HT1080 (cell line): ENCODE measurements at regions not wholly inside any gene's neighbourhood (a gene's known extent, or its start where the extent isn't known, plus 50 kb on each side); places are given as distances from the start of the nearest gene placed in this dataset.
A peak's percentile ranks its signal among the peaks of the same experiment; 100 is the strongest.

Experiments used
- DNase-seq: peaks from one replicate; pipeline ENCODE4 v3.0.0-alpha.2; 2015; ENCODE audit warnings: low read depth

DNA sequence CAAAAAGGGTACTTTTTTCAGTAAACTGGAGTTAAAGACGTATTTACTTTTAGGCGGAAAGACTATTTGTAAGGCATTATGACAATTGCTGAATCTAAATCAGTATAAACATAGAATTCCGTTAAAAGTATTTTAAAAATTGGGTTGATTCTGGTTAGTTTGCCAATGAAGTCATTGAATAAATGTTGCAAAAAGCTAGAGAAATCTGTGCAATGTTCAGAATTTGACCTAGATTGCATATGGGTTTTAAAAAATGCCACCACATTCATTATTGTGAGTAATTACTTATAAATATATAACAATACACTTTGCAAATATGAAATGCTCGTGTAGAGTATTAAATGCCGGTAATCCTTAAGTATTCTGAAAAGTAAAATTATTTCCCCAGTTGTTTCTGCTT is 116.5 kb upstream of the EEF1E1 start:
- no peak for DNase-seq

DNA sequence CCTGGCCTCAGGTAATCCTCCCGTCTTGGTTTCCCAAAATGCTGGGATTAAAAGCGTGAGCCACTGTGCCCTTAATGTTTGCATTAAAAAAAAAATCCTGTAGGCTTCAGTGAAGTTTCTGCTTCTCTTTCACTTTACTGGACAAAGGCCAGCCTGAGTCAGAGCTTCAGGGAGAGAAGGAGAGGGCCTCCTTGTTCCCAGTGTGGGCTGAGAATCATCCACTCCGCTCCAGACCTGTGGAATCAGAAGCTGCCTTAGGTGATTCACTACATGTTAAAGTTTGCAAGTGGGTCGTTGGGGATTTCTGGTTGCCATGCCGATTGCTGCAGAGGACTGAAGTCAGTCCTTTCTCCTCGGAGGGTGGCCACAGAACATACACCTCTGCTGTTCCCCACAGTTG is 113.3 kb upstream of the EEF1E1 start:
- peak; percentile 41 for DNase-seq

DNA sequence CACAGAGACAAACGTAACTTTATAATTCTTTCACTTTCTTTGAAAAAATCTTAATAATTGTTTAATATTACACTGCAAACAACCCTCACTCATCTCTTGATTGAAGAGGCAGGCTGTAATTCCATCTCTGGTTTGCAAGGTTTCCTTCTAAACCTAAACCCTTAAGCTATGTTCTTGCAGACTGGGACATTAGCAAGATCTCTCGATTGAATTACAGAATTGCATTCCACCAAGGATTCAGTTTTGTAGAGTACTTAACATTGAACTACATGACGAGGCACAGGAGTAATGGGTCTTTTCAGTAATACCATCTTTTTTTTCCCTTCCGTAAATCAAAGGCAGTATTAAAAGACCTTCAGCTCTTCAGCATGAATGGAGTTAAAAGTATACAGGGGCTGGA is 111.6 kb upstream of the EEF1E1 start:
- no peak for DNase-seq

DNA sequence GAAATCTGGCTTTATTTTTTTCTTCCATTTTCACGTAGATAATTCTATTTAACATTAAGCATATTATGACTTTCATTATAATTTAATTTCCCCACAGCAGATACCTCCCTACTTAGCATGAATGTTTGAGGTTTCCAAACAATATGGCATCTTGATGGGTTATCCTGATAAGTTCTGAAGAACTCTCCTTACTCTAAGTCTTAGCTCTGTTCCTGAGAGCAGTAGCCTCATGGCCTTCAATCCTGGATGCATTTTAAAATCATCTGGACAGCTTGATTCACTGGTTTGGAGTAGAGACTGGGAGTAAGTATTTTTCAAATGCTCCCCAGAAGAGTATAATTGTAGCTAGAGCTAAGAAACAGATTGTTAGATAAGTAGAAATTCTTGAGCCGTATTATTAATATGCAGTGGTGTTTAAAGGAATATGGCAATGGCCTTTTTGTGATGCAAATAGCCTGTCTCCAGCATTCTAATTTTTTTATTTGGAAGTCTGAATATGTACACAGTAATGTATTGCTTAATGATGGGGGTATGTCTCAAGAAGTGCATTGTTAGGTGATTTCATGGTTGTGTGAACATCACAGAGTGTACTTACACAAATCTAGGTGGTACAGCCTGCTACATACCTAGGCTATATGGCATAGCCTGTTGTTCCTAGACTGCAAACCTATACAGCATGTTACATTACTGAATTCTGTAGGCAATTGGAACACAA is 110.5 kb upstream of the EEF1E1 start:
- no peak for DNase-seq

DNA sequence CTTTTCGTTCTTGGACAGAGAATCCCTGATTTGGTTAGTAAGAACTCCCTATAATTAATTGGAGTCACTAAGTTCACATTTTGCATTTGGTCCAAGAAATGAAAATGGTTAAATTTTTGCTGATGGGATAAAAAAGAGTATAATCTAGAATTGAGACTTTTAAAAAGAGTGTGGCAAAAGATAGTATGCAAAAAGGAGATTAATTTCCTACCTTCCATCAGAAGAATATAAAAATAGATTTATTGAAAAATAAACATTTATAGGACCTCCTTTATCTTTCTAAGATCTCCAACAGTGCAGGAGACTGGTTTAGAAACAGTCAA is 105.5 kb upstream of the EEF1E1 start:
- DNase-seq: no peak

DNA sequence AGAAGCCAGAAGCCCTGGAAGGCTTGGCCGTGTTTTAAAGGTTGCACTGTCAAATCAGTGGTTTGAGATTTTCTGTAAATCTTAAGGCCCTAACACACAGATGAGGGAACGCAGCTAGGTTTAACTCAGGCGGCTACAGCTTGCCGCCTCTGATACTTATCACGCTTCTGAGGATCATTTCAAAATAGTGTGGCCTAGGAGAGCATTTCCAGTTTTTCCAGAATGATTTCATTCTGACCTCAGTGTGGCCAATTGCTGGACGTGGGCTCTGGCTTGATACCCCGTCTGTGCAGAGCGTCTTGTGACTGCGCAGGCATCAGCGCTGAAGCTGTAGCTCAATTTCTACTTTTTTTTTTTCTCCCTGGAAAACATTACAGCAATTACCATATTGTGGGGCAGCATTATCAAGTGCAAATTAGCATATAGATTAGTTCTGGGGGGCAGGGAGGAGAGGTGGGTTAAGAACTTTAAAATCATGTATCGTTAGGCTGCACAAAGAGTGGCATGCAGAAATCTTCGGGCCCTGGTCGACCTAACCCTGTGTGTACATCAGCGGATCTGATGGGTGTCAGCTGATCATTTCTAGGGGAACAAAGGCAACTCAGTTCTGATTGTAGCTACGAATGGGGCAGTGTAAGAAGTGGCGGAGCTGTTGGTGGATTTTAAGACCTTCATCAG is 105.0 kb upstream of the EEF1E1 start:
- DNase-seq: no peak

DNA sequence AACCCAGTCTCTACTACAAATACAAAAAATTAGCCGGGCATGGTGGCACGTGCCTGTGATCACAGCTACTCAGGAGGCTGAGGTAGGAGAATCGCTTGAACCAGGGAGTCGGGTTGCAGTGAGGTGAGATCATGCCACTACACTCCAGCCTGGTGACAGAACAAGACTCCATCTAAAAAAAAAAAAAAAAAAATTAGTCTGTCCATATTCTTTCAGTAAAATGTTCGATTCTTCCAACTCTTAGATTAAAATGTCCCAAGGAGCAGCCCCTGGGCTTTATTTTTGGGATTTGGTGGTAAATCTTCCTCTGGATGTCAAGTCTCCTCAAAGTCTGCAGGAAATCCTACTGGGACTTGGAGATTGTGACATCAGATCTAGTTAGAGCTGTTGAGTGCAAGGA is 101.0 kb upstream of the EEF1E1 start:
- DNase-seq: no peak

DNA sequence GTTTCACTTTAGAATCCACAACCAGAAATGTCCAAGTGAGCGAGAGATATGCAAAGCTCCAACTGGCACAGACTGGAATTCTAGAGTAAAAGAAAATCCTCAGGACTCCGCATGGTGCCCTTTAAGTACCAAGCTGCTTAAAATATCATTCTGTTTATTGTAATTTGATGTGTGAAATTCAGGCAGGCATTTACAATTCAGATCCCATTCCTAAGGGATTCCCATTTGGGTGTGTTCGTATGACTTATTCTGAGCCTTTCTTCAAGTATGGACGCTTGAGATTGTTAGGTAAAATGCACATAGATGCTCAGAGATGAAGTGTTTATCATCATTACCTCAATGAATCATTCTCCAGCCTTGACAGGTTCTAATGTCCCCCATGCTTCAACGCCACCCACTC is 99.3 kb upstream of the EEF1E1 start:
- no peak for DNase-seq

DNA sequence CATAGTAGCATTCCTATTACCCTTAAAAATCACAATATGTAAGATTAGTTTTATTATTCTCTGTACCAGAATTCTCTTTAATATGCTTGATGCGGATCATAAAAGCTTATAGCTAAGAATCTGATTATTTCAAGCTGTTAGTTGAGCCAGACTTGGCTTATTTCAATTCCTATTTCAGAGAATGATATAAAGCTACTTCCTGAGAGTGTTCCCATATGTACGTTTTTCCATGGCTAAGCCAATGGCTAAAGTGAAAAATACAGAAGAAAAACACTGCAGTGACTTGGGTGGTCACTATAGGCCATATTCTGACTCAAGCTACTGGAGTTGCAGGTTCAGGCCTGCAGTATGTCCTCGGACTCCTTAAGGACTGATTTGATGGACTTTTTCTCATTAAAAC is 97.9 kb upstream of the EEF1E1 start:
- DNase-seq: no peak

DNA sequence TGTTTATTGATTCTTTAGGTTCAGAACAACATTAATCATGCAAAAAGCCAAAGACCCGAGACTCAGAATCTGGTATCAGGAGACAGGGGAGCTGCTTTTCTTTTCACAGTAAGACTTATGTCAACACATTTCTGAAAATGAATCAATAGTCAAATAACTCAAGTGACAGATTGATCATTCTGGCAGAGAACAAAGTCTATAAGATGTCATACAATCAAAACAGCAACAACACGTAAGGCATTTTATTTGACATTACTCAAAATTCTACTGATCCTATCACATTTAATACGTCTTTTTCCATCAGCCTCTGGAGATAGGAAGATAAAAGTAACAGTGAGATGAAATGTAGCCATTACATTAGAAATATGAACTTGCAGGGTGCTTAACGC is 93.4 kb upstream of the EEF1E1 start:
- DNase-seq: no peak

DNA sequence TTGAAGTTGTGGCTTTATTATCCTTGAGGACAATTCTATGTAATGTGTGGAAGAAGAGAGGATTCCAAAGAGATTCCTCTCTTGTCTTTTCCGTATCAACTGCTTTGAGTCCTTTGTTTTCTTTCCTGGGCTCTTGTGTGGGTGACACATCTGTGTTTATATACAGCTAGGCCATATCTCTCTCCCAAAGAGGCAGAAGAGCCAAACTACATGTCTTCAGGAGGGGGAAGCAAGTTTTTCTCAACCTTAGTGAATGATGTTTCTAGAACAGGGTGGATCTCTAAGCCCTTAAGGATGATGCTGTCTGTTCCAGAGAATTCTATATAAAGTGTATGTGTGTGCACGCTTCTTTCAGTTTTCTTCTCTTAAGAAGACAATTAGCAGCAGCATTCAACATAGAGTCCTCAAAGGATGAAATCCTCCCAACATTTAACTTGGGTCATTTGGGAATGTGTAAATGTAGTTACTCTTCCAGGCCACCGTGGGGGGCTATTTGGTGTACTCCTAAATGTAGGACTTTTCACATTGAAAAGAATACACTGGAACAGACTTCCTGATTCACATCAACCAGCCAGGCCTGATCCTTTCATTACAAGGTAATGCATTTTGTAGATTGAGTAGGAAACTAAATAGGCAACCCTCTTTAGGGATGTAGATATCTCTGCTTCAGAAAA is 92.8 kb upstream of the EEF1E1 start:
- DNase-seq: no peak

DNA sequence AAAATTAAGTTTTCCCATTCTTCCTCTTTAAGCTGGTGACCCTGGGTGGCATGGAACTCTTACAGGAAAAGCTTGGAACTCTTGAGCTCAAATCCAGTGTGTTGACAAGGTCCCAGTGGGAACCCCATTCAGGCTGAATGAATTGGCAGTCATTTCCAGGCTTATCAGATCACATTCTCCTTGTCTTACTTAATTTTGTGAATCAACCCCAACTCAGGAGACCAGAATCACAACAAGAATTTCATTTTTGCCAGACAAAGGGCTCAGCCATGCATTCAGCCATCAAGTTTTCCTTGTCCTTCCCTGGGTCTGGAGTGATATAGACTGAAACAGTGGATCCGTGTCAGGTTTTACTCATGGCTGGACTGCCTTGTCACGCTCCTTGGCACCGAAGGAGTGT is 92.1 kb upstream of the EEF1E1 start:
- DNase-seq: no peak

DNA sequence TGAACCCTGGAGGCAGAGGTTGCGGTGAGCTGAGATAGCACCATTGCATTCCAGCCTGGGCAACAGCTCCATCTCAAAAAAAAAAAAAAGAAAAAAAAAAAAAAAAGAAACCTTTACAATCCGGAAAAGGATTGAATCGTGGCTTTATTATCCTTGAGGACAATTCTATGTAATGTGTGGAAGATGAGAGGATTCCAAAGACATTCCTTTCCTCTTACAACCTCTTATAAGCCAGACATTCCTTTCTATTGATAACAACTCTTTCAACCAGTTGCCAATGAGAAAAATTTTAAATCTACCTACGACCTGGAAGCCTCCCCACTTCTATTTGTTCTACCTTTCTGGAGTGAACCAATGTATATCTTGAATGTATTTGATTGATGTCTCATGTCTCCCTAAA is 91.2 kb upstream of the EEF1E1 start:
- DNase-seq: peak; percentile 44

DNA sequence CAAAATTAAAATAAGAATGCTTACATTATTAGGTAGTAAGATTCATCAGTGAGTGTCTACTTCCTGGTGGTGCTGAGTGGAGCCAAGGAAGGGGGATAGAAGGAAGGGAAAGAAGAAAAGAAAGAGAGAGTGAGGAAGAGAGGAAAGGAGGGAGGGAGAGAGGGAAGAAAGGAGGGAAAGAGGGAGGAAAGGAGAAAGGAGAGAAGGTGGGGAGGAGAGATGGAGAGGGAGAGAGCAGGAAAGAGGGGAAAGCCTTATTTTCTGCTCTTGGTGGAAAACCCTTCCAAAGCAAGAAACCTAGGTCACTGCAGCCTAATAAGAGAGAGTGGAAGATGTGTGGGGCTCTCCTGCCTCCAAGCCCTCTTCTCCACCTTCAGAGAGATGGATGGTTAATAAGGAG is 90.2 kb upstream of the EEF1E1 start:
- no peak for DNase-seq

DNA sequence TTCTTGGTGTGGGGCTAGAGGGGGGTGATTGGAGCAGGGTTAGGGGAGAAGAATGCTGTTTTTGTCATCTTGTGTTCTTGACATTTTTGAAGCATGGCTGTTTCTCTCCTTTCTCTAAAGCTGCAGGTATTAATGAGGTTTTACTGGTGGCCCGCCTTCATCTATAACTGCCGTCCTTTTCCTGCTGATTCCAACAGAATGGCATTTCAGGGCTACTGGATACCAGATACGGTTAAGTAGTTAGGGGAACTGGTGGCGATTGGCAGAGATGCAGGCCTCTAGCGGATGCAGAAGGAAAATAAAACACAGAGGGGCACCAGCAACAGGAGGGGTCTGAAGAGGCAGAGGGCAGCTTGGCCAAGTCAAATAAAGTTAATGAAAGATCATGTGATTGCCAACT is 89.7 kb upstream of the EEF1E1 start:
- no peak for DNase-seq

DNA sequence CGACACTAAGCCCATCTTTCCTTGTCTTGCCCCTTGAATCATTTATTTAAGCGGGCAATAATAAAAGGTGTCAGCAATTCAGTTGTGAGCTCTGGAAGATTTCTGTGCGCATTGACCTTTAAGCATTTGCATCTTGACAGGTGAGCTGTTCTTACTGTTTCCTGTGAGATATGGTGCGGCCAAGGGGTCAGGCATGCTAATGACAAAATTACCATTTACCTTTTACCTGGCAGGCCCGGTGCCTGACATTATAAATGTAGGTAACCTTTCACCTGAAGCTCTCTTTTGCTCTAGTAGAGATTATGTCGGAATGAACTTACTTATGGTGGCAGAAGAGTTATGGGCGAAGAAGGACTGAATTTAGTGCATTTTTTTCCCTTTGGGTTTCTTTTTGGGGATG is 89.3 kb upstream of the EEF1E1 start:
- no peak for DNase-seq

DNA sequence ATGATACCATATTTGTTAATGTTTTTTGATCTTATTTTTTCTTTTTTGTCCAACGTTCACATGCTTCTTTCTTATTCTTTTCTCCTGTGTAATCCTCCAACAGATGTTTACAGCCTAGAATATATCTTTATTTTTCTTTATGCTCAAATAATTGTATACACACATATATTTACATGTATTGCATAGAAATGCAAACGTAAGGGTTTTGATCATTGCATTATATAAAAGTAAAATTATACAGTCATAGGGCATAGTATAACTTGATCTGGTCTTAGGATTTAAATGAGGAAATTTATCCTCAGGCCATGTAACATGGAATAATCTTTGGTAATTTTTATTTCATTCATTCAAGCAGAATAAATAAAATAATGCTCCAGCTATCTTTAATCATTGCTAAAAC is 84.9 kb upstream of the EEF1E1 start:
- DNase-seq: no peak

DNA sequence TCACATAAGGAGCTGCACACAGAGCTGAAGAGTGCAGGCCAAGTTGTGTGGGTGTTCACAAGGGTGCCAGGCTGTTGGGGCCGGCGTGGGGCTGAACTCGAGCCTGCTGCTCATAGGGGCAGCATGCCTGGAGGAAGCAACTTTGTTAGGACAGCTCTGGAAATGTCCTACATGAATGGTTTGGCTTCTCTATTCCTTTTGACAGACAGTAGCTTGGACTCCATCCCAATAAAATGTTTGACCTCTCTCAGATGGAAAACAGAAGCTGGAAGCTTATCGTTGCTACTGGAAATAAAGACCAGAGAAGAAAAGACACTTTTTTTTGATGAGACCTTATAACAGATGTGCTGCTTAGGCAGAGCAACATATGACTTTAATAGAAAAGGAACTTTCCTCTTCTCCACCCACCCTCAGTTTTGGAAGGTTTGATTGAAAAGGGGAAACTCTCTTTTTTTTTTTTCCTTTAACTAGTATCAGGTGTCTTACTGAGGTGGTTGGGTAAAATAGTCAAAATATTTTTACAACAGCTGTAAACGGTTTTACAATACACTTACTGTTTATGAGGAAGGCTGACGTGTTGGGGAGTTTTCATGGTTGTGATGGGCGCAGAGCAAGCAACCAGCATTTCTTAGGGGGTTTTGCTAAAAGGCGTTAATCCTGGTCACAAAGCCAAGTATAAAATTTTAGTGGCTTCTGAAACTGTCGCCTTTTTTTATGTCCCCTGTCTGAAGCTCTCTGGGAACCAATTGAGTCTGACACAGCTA is 80.7 kb upstream of the EEF1E1 start:
- DNase-seq: no peak

DNA sequence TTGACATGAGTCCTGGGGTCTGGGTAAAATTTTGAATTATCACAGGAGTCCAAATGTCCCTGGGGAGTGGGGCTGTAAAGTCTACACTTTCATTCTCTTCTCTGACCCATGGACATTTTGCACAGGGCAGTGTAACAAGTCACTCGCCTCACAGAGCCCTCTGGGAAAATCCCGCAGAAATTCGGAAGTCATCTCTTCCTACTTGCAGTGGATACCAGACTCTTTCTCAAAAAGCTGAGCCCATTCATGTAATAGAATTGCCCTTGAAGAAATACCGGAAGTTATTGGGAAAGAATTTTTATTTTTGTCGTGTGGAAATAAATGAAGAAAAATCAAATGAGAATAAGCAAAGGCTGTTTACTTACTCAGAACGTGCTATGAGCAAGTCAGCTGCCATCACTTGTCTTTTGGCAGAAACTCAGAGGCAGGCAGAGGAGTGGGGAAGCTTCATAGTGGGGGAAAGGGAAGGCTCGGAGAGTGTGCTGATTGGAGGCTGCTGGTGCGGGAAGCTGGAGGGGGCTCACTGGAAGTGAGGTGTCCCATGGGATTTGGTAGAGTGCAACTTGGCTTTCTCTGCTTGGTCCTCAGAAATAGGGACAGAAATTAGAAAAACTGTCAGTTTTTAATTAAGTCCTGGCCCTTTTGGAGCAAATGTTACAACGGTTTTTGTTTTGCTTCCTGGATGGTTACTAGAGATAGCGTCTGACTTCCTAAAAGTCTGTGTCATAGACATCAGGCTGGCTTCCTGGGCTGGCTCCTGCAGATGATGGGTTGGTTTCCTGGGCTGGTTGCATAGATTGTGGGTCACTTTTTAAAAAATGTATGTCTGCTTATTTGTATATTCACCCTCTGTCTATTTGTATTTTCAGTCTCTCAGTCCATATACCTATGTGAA is 79.8 kb upstream of the EEF1E1 start:
- DNase-seq: no peak

DNA sequence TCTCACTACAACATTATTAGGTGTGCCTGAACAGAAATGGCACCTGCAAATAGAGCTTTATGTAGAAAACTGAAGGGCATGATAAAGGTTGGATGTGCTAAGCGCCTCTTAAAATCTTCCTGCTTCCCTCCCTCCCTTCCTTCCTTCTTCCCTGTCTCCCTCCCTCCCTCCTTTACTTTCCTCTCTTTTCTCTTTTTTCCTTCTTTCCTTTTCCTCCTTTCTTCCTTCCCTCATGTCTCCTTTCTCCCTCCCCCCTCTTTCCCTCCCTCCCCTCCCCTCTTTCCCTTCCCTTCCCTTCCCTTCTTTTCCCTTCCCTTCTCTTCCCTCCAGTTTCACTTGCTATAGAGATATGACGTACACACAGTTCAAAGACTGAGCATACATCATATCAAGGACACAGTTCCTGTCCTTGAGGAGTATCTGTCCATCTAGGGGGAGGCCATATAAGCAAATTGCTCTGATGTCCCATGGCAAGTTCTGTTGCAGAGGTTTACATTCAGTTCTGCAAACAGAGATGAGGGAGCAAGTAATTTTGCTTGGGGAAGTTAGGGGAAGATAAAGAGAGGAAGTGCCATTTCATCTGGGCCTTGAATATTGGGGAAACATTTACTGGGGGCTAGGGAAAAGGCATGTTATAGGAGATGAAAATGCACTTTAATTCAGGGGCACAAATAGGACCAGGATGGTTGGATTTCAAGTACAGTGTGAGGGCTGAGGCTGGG is 79.0 kb upstream of the EEF1E1 start:
- no peak for DNase-seq
